ENCODE measurements at regions not wholly inside any gene's neighbourhood (a gene's known extent, or its start where the extent isn't known, plus 50 kb on each side); places are given as distances from the start of the nearest gene placed in this dataset.

GRCh38 chr2:239498981-239499634 lies 98.3 kb upstream of the HDAC4 start:
- WGBS (ENCODE audit: insufficient coverage, insufficient read length): no CpG with 5 or more reads among the region's 21 CpGs

GRCh38 chr2:239498576-239498975 lies 97.8 kb upstream of the HDAC4 start:
- Histone ChIP-seq H3K4me1 (ENCODE audit: control insufficient read depth, insufficient read depth, low read length) (no peaks in the 10 kb centered on the region), H3K9me3 (ENCODE audit: control insufficient read depth, insufficient read depth, low read length) (no peaks in the 10 kb centered on the region), H3K36me3 (ENCODE audit: control insufficient read depth, insufficient read depth, low read length) (no peaks in the 10 kb centered on the region), H3K27me3 (ENCODE audit: control insufficient read depth, insufficient read depth, low read length) (no peaks in the 10 kb centered on the region), H3K4me3 (ENCODE audit: low read length) (no peak overlapping the region), H3K27ac (ENCODE audit: low read length) (no peak overlapping the region)
- no peak for DNase-seq (ENCODE audit: low read depth, low spot score)
- WGBS (ENCODE audit: insufficient coverage, insufficient read length): no CpG with 5 or more reads among the region's 16 CpGs

More at GRCh38 chr2:239498981-239499634, 98.3 kb upstream of the HDAC4 start:
- Histone ChIP-seq H3K9me3 (ENCODE audit: control insufficient read depth, insufficient read depth, low read length) (no peaks in the 10 kb centered on the region), H3K36me3 (ENCODE audit: control insufficient read depth, insufficient read depth, low read length) (no peaks in the 10 kb centered on the region), H3K27ac (ENCODE audit: low read length) (no peak overlapping the region), H3K4me3 (ENCODE audit: low read length) (no peak overlapping the region), H3K27me3 (ENCODE audit: control insufficient read depth, insufficient read depth, low read length) (no peaks in the 10 kb centered on the region), H3K4me1 (ENCODE audit: control insufficient read depth, insufficient read depth, low read length) (no peaks in the 10 kb centered on the region)
- no peak for DNase-seq (ENCODE audit: low read depth, low spot score)

GRCh38 chr2:239496700-239497099 lies 95.9 kb upstream of the HDAC4 start:
- no CpG with 5 or more reads among the region's 2 CpGs for WGBS (ENCODE audit: insufficient coverage, insufficient read length)
- DNase-seq (ENCODE audit: low read depth, low spot score): no peak
- Histone ChIP-seq H3K27ac (ENCODE audit: low read length) (no peak overlapping the region), H3K9me3 (ENCODE audit: control insufficient read depth, insufficient read depth, low read length) (no peaks in the 10 kb centered on the region), H3K4me3 (ENCODE audit: low read length) (no peak overlapping the region), H3K4me1 (ENCODE audit: control insufficient read depth, insufficient read depth, low read length) (no peaks in the 10 kb centered on the region), H3K27me3 (ENCODE audit: control insufficient read depth, insufficient read depth, low read length) (no peaks in the 10 kb centered on the region), H3K36me3 (ENCODE audit: control insufficient read depth, insufficient read depth, low read length) (no peaks in the 10 kb centered on the region)

GRCh38 chr2:239495791-239496233 lies 95.0 kb upstream of the HDAC4 start:
- Histone ChIP-seq H3K27ac (ENCODE audit: low read length) (no peak overlapping the region), H3K4me3 (ENCODE audit: low read length) (no peak overlapping the region), H3K36me3 (ENCODE audit: control insufficient read depth, insufficient read depth, low read length) (no peaks in the 10 kb centered on the region), H3K9me3 (ENCODE audit: control insufficient read depth, insufficient read depth, low read length) (no peaks in the 10 kb centered on the region), H3K4me1 (ENCODE audit: control insufficient read depth, insufficient read depth, low read length) (no peaks in the 10 kb centered on the region), H3K27me3 (ENCODE audit: control insufficient read depth, insufficient read depth, low read length) (no peaks in the 10 kb centered on the region; the same call in 1 of the 2 replicates)
- no peak for DNase-seq (ENCODE audit: low read depth, low spot score)
- no CpG with 5 or more reads among the region's 8 CpGs for WGBS (ENCODE audit: insufficient coverage, insufficient read length)

- no CpG with 5 or more reads among the region's 4 CpGs for WGBS (ENCODE audit: insufficient coverage, insufficient read length)
- H3K27me3 ChIP-seq (ENCODE audit: control insufficient read depth, insufficient read depth, low read length): no peaks in the 10 kb centered on the region; the same call in 1 of the 2 replicates
- no peaks in the 10 kb centered on the region for H3K36me3 ChIP-seq (ENCODE audit: control insufficient read depth, insufficient read depth, low read length)
- no peak overlapping the region for H3K4me3 ChIP-seq (ENCODE audit: low read length)
- H3K9me3 ChIP-seq (ENCODE audit: control insufficient read depth, insufficient read depth, low read length): no peaks in the 10 kb centered on the region
- DNase-seq (ENCODE audit: low read depth, low spot score): no peak
- H3K4me1 ChIP-seq (ENCODE audit: control insufficient read depth, insufficient read depth, low read length): no peaks in the 10 kb centered on the region
- no peak overlapping the region for H3K27ac ChIP-seq (ENCODE audit: low read length)
Measured at GRCh38 chr2:239495175-239495574, 94.4 kb upstream of the HDAC4 start.

GRCh38 chr2:239494578-239494977 lies 93.8 kb upstream of the HDAC4 start:
- no peaks in the 10 kb centered on the region for H3K36me3 ChIP-seq (ENCODE audit: control insufficient read depth, insufficient read depth, low read length)
- no peak overlapping the region for H3K4me3 ChIP-seq (ENCODE audit: low read length)
- no peaks in the 10 kb centered on the region; the same call in 1 of the 2 replicates for H3K27me3 ChIP-seq (ENCODE audit: control insufficient read depth, insufficient read depth, low read length)
- WGBS (ENCODE audit: insufficient coverage, insufficient read length): no CpG with 5 or more reads among the region's 3 CpGs
- no peak overlapping the region for H3K27ac ChIP-seq (ENCODE audit: low read length)
- H3K9me3 ChIP-seq (ENCODE audit: control insufficient read depth, insufficient read depth, low read length): no peaks in the 10 kb centered on the region
- DNase-seq (ENCODE audit: low read depth, low spot score): no peak
- no peaks in the 10 kb centered on the region for H3K4me1 ChIP-seq (ENCODE audit: control insufficient read depth, insufficient read depth, low read length)

GRCh38 chr2:239489481-239489880 lies 88.7 kb upstream of the HDAC4 start:
- Histone ChIP-seq H3K27me3 (ENCODE audit: control insufficient read depth, insufficient read depth, low read length) (no peaks in the 10 kb centered on the region; the same call in 1 of the 2 replicates), H3K27ac (ENCODE audit: low read length) (no peak overlapping the region), H3K4me1 (ENCODE audit: control insufficient read depth, insufficient read depth, low read length) (no peaks in the 10 kb centered on the region), H3K4me3 (ENCODE audit: low read length) (no peak overlapping the region), H3K9me3 (ENCODE audit: control insufficient read depth, insufficient read depth, low read length) (no peaks in the 10 kb centered on the region), H3K36me3 (ENCODE audit: control insufficient read depth, insufficient read depth, low read length) (no peaks in the 10 kb centered on the region)
- no CpG with 5 or more reads among the region's 3 CpGs for WGBS (ENCODE audit: insufficient coverage, insufficient read length)
- no peak for DNase-seq (ENCODE audit: low read depth, low spot score)

GRCh38 chr2:239488125-239488524 lies 87.3 kb upstream of the HDAC4 start:
- Histone ChIP-seq H3K4me3 (ENCODE audit: low read length) (no peak overlapping the region), H3K36me3 (ENCODE audit: control insufficient read depth, insufficient read depth, low read length) (no peaks in the 10 kb centered on the region), H3K4me1 (ENCODE audit: control insufficient read depth, insufficient read depth, low read length) (no peaks in the 10 kb centered on the region), H3K27ac (ENCODE audit: low read length) (no peak overlapping the region), H3K27me3 (ENCODE audit: control insufficient read depth, insufficient read depth, low read length) (no peaks in the 10 kb centered on the region; the same call in 1 of the 2 replicates), H3K9me3 (ENCODE audit: control insufficient read depth, insufficient read depth, low read length) (no peaks in the 10 kb centered on the region)
- no CpG with 5 or more reads among the region's 8 CpGs for WGBS (ENCODE audit: insufficient coverage, insufficient read length)
- no peak for DNase-seq (ENCODE audit: low read depth, low spot score)

GRCh38 chr2:239487272-239487671 lies 86.5 kb upstream of the HDAC4 start:
- no CpG with 5 or more reads among the region's 11 CpGs for WGBS (ENCODE audit: insufficient coverage, insufficient read length)
- Histone ChIP-seq H3K36me3 (ENCODE audit: control insufficient read depth, insufficient read depth, low read length) (no peaks in the 10 kb centered on the region), H3K27ac (ENCODE audit: low read length) (no peak overlapping the region), H3K27me3 (ENCODE audit: control insufficient read depth, insufficient read depth, low read length) (no peaks in the 10 kb centered on the region; the same call in 1 of the 2 replicates), H3K9me3 (ENCODE audit: control insufficient read depth, insufficient read depth, low read length) (no peaks in the 10 kb centered on the region), H3K4me3 (ENCODE audit: low read length) (no peak overlapping the region), H3K4me1 (ENCODE audit: control insufficient read depth, insufficient read depth, low read length) (no peaks in the 10 kb centered on the region)
- no peak for DNase-seq (ENCODE audit: low read depth, low spot score)

- no peaks in the 10 kb centered on the region for H3K36me3 ChIP-seq (ENCODE audit: control insufficient read depth, insufficient read depth, low read length)
- no peak overlapping the region for H3K4me3 ChIP-seq (ENCODE audit: low read length)
- no peaks in the 10 kb centered on the region for H3K4me1 ChIP-seq (ENCODE audit: control insufficient read depth, insufficient read depth, low read length)
- no peaks in the 10 kb centered on the region for H3K27me3 ChIP-seq (ENCODE audit: control insufficient read depth, insufficient read depth, low read length)
- DNase-seq (ENCODE audit: low read depth, low spot score): no peak
- no peaks in the 10 kb centered on the region for H3K9me3 ChIP-seq (ENCODE audit: control insufficient read depth, insufficient read depth, low read length)
- no peak overlapping the region for H3K27ac ChIP-seq (ENCODE audit: low read length)
- WGBS (ENCODE audit: insufficient coverage, insufficient read length): no CpG with 5 or more reads among the region's 3 CpGs
Measured at GRCh38 chr2:239485622-239486021, 84.8 kb upstream of the HDAC4 start.
